ENCODE measurements at regions not wholly inside any gene's neighbourhood (a gene's known extent, or its start where the extent isn't known, plus 50 kb on each side); places are given as distances from the start of the nearest gene placed in this dataset.

DNA sequence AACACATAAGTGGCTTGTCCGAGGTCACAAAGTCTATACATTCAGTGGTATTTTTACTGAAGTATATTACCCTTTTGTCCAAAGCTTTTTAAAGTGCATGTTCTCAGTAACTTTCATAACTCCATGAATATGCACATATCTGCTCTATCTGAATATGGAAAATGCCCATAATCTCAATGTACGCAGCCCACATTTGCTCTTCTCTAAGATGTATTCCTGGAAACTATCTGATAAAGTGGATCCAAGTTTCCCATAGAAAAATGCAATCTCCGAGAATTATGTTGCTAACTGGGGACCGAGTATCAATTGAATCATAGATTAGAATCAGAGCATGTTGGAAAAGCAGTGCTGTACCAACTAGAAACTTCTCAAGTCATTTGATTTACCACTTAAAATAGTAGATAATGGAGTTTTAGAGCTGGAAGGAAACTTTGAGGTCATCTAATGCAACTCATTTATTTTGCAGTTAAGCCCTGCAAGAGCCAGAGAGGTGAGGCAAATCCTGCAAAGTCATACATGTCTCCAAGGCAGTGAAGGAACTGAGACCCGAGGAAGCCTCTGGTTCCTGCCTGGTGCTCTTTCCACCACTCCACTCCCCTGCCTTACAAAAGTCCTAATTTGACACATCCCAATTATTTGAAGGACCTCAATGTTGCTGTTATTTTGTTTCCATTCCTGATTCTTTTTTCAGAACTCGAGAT lies 69.4 kb downstream of the CYCS start:
- TF ChIP-seq EP300 (IDR thresholded peaks at IDR 0.05; ENCODE audit: borderline replicate concordance) (no peak), EGR1 (IDR thresholded peaks at IDR 0.05) (no peak)
- TF ChIP-seq, protein P1, sequence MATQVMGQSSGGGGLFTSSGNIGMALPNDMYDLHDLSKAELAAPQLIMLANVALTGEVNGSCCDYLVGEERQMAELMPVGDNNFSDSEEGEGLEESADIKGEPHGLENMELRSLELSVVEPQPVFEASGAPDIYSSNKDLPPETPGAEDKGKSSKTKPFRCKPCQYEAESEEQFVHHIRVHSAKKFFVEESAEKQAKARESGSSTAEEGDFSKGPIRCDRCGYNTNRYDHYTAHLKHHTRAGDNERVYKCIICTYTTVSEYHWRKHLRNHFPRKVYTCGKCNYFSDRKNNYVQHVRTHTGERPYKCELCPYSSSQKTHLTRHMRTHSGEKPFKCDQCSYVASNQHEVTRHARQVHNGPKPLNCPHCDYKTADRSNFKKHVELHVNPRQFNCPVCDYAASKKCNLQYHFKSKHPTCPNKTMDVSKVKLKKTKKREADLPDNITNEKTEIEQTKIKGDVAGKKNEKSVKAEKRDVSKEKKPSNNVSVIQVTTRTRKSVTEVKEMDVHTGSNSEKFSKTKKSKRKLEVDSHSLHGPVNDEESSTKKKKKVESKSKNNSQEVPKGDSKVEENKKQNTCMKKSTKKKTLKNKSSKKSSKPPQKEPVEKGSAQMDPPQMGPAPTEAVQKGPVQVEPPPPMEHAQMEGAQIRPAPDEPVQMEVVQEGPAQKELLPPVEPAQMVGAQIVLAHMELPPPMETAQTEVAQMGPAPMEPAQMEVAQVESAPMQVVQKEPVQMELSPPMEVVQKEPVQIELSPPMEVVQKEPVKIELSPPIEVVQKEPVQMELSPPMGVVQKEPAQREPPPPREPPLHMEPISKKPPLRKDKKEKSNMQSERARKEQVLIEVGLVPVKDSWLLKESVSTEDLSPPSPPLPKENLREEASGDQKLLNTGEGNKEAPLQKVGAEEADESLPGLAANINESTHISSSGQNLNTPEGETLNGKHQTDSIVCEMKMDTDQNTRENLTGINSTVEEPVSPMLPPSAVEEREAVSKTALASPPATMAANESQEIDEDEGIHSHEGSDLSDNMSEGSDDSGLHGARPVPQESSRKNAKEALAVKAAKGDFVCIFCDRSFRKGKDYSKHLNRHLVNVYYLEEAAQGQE (IDR thresholded peaks at IDR 0.05; ENCODE audit: low read depth) = no peak
